Kidney (tissue), 13 donors: ENCODE measurements at regions not wholly inside any gene's neighbourhood (a gene's known extent, or its start where the extent isn't known, plus 50 kb on each side); places are given as distances from the start of the nearest gene placed in this dataset.
"Not testable (repeated sequence)": the region's sequence is repeated elsewhere in the genome, so short reads cannot be mapped to it uniquely, and the experiment has no call there.

Experiments
- DNase-seq, 5 donors: peaks; one replicate each; pipeline ENCODE4 v3.0.0-alpha.2; 2013 to 2020
- FAIRE-seq: peaks from 2 replicates; lab custom pipeline; 2012; peaks lifted over from hg19 to GRCh38; lab: Jason Lieb, UNC
- H3K27ac ChIP-seq, 2 donors: one replicate each; pipeline ENCODE4 v1.7.0; 2013; ENCODE audit warnings: low read depth in 2 of 2, low read length in 2 of 2, inconsistent platforms in 1 of 2
- H3K27me3 ChIP-seq: one replicate; pipeline ENCODE4 v1.7.1; 2013; ENCODE audit warnings: low read length, inconsistent platforms; ENCODE audit not compliant: control insufficient read depth, insufficient read depth
- H3K36me3 ChIP-seq, 3 donors: one replicate each; pipeline versions ENCODE4 v1.7.0 to v1.7.1; 2013; ENCODE audit warnings: low read length in 3 of 3, control low read depth in 1 of 3, inconsistent platforms in 1 of 3; ENCODE audit not compliant: insufficient read depth in 3 of 3, control insufficient read depth in 2 of 3
- H3K4me1 ChIP-seq, 3 donors: one replicate each; pipeline versions ENCODE4 v1.7.0 to v1.7.1; 2013; ENCODE audit warnings: low read length in 3 of 3, inconsistent platforms in 1 of 3, low read depth in 1 of 3; ENCODE audit not compliant: control insufficient read depth in 2 of 3, insufficient read depth in 2 of 3
- H3K4me3 ChIP-seq, 3 donors: one replicate each; pipeline versions ENCODE4 v1.7.0 to v1.8.1; 2013; ENCODE audit warnings: low read length in 3 of 3, control low read depth in 1 of 3, inconsistent platforms in 1 of 3
- H3K9ac ChIP-seq, 3 donors: one replicate each; pipeline versions ENCODE4 v1.7.0 to v1.7.1; 2013; ENCODE audit warnings: low read length in 3 of 3, control low read depth in 1 of 3, inconsistent platforms in 1 of 3
- H3K9me3 ChIP-seq, 3 donors: one replicate each; pipeline versions ENCODE4 v1.7.0 to v1.7.1; 2013; ENCODE audit warnings: low read length in 3 of 3, control low read depth in 1 of 3, inconsistent platforms in 1 of 3; ENCODE audit not compliant: control insufficient read depth in 2 of 3, insufficient read depth in 1 of 3
- CTCF ChIP-seq: IDR thresholded peaks from 3 replicates; pipeline ENCODE4 v1.5.1; 2012; ENCODE audit warnings: mild to moderate bottlenecking, moderate library complexity, borderline replicate concordance; ENCODE audit not compliant: insufficient read depth; ENCODE audit errors: extremely low read depth
- intact Hi-C: fragments of 100-400 bp; cut with DNase I; formaldehyde crosslinking; loops from one replicate; pipeline ENCODE4 v1.11.1; 2022
- donor health status: control.
- donor health status: control.
- donor health status: control.
- donor health status: control.
- donor health status: control.
- donor health status: DM: yes; HTN: yes; CAD: no.
- donor health status: Normal renal cell carcinoma (clear cell type).

GRCh38 chr2:15694589-15694986 is 102.9 kb downstream of the DDX1 start:
- Histone ChIP-seq H3K4me3 (no peak overlapping the region), H3K27ac (no peak overlapping the region), H3K27me3 (no peaks in the 10 kb centered on the region), H3K9me3 (no peaks in the 10 kb centered on the region), H3K36me3 (no peaks in the 10 kb centered on the region), H3K4me1 (no peaks in the 10 kb centered on the region), H3K9ac (no peak overlapping the region)
- no peak for TF ChIP-seq CTCF
- FAIRE-seq (no peak), DNase-seq (no peak)
- intact Hi-C loops, result no loop called here

GRCh38 chr2:15695582-15696330 is 104.1 kb downstream of the DDX1 start:
- Histone ChIP-seq H3K4me3 (no peak overlapping the region), H3K4me1 (no peaks in the 10 kb centered on the region), H3K27ac (no peak overlapping the region), H3K9ac (no peak overlapping the region), H3K9me3 (no peaks in the 10 kb centered on the region), H3K27me3 (no peaks in the 10 kb centered on the region), H3K36me3 (no peaks in the 10 kb centered on the region)
- no peak for TF ChIP-seq CTCF
- intact Hi-C loops, result no loop called here
- DNase-seq, result no peak
- no peak for FAIRE-seq

GRCh38 chr2:15696606-15697170 is 105.0 kb downstream of the DDX1 start:
- H3K27ac ChIP-seq, H3K27me3 ChIP-seq, DNase-seq, H3K9ac ChIP-seq, FAIRE-seq, H3K9me3 ChIP-seq, H3K36me3 ChIP-seq, intact Hi-C loops, H3K4me3 ChIP-seq, H3K4me1 ChIP-seq: not testable (repeated sequence)

GRCh38 chr2:15700131-15700530 is 108.5 kb downstream of the DDX1 start:
- H3K36me3 ChIP-seq, result no peaks in the 10 kb centered on the region
- intact Hi-C loops, result no loop called here
- DNase-seq (no peak), FAIRE-seq (no peak)
- no peak overlapping the region for H3K9ac ChIP-seq
- no peaks in the 10 kb centered on the region for H3K27me3 ChIP-seq
- H3K4me1 ChIP-seq, result peaks cover 3 to 13% (median 10%) of the 10 kb centered on the region in 3 donors
- no peak overlapping the region for H3K27ac ChIP-seq
- H3K4me3 ChIP-seq, result no peak overlapping the region
- no peaks in the 10 kb centered on the region for H3K9me3 ChIP-seq
- TF ChIP-seq CTCF, result no peak
